ENCODE measurements at regions not wholly inside any gene's neighbourhood (a gene's known extent, or its start where the extent isn't known, plus 50 kb on each side); places are given as distances from the start of the nearest gene placed in this dataset.

GRCh38 chr18:45277908-45278307, 337.4 kb upstream of the SLC14A2 start:
- TF ChIP-seq EZH2 (IDR thresholded peaks at IDR 0.05; ENCODE audit: borderline replicate concordance, low read depth, low read length, severe bottlenecking) (no peak), POLR2A (IDR thresholded peaks at IDR 0.05; ENCODE audit: low read depth, low read length) (no peak), POLR2AphosphoS5 (IDR thresholded peaks at IDR 0.05; ENCODE audit: insufficient read depth, low read depth, low read length) (no peak), JUN (IDR thresholded peaks at IDR 0.05; ENCODE audit: borderline replicate concordance, insufficient read depth, insufficient read length, low read depth) (no peak)
- TF ChIP-seq, protein P1, sequence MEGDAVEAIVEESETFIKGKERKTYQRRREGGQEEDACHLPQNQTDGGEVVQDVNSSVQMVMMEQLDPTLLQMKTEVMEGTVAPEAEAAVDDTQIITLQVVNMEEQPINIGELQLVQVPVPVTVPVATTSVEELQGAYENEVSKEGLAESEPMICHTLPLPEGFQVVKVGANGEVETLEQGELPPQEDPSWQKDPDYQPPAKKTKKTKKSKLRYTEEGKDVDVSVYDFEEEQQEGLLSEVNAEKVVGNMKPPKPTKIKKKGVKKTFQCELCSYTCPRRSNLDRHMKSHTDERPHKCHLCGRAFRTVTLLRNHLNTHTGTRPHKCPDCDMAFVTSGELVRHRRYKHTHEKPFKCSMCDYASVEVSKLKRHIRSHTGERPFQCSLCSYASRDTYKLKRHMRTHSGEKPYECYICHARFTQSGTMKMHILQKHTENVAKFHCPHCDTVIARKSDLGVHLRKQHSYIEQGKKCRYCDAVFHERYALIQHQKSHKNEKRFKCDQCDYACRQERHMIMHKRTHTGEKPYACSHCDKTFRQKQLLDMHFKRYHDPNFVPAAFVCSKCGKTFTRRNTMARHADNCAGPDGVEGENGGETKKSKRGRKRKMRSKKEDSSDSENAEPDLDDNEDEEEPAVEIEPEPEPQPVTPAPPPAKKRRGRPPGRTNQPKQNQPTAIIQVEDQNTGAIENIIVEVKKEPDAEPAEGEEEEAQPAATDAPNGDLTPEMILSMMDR (IDR thresholded peaks at IDR 0.05; ENCODE audit: extremely low read depth in 1 of 2, insufficient read depth in 1 of 2, low read depth in 1 of 2, low read length in 2 of 2) = no peak

Data from endothelial cell of umbilical vein (primary cell).